Hypothalamus (tissue), 51 donors: ENCODE measurements at regions not wholly inside any gene's neighbourhood (a gene's known extent, or its start where the extent isn't known, plus 50 kb on each side); places are given as distances from the start of the nearest gene placed in this dataset.
A peak's percentile ranks its signal among the peaks of the same experiment; 100 is the strongest.

Experiments
- DNase-seq, 51 donors: peaks; one replicate each; lab custom pipeline; 2025; lab: John Stamatoyannopoulos, UW

- no peak for DNase-seq
Observed at GRCh38 chr4:53821179-53821851, 230.0 kb upstream of the LNX1 start.

- DNase-seq: no peak
Observed at GRCh38 chr4:53818104-53818503, 226.8 kb upstream of the LNX1 start.

- no peak for DNase-seq
Observed at GRCh38 chr4:53816561-53816960, 225.3 kb upstream of the LNX1 start.

- no peak for DNase-seq
Observed at GRCh38 chr4:53815281-53815680, 224.0 kb upstream of the LNX1 start.

GRCh38 chr4:53813998-53814397, 222.7 kb upstream of the LNX1 start:
- DNase-seq: no peak

GRCh38 chr4:53810643-53811042, 219.4 kb upstream of the LNX1 start:
- no peak for DNase-seq

GRCh38 chr4:53809816-53810215, 218.5 kb upstream of the LNX1 start:
- DNase-seq: no peak

- no peak for DNase-seq
Observed at GRCh38 chr4:53805291-53805690, 214.0 kb upstream of the LNX1 start.

GRCh38 chr4:53804719-53805118, 213.4 kb upstream of the LNX1 start:
- DNase-seq: peak in 13 of 51 donors; percentile 2 to 44 (median 7)

- DNase-seq: no peak
Observed at GRCh38 chr4:53802500-53802899, 211.2 kb upstream of the LNX1 start.

- DNase-seq: no peak
Observed at GRCh38 chr4:53801373-53801772, 210.1 kb upstream of the LNX1 start.

GRCh38 chr4:53800741-53801140, 209.5 kb upstream of the LNX1 start:
- DNase-seq: no peak

GRCh38 chr4:53793096-53793495, 201.8 kb upstream of the LNX1 start:
- no peak for DNase-seq

- DNase-seq: peak in 5 of 51 donors; percentile 3 to 25 (median 10)
Observed at GRCh38 chr4:53790286-53790685, 199.0 kb upstream of the LNX1 start.

GRCh38 chr4:53788621-53789020, 197.3 kb upstream of the LNX1 start:
- no peak for DNase-seq

GRCh38 chr4:53788011-53788410, 196.7 kb upstream of the LNX1 start:
- DNase-seq: no peak

- DNase-seq: no peak
Observed at GRCh38 chr4:53786632-53787031, 195.3 kb upstream of the LNX1 start.

GRCh38 chr4:53785996-53786395, 194.7 kb upstream of the LNX1 start:
- no peak for DNase-seq

GRCh38 chr4:53784112-53784511, 192.8 kb upstream of the LNX1 start:
- no peak for DNase-seq

GRCh38 chr4:53783208-53783859, 192.0 kb upstream of the LNX1 start:
- no peak for DNase-seq

GRCh38 chr4:53782458-53782845, 191.2 kb upstream of the LNX1 start:
- no peak for DNase-seq

- no peak for DNase-seq
Observed at GRCh38 chr4:53781629-53782457, 190.6 kb upstream of the LNX1 start.
